GM23248 (cell line): ENCODE measurements at regions not wholly inside any gene's neighbourhood (a gene's known extent, or its start where the extent isn't known, plus 50 kb on each side); places are given as distances from the start of the nearest gene placed in this dataset.

ENCODE experiments used
- DNase-seq: peaks from one replicate; pipeline ENCODE4 v3.0.0-alpha.2; 2015
- H2AFZ ChIP-seq: fragments of 200-600 bp; sonication (generic); 2 replicates; pipeline ENCODE4 v1.6.1; 2016; ENCODE audit warnings: antibody characterized with exemption
- H3F3A ChIP-seq: fragments of 200-600 bp; sonication (generic); 2 replicates; pipeline ENCODE4 v1.6.1; 2016; ENCODE audit warnings: mild to moderate bottlenecking, antibody characterized with exemption, mixed run types; ENCODE audit not compliant: insufficient read depth
- H3K27ac ChIP-seq: fragments of 200-600 bp; sonication (generic); 2 replicates; pipeline ENCODE4 v1.5.1; 2016; ENCODE audit warnings: mild to moderate bottlenecking
- H3K27me3 ChIP-seq: fragments of 200-600 bp; sonication (generic); replicated peaks from 2 replicates; pipeline ENCODE4 v1.6.1; 2016; ENCODE audit warnings: mild to moderate bottlenecking; ENCODE audit not compliant: insufficient read depth
- H3K36me3 ChIP-seq: fragments of 200-600 bp; sonication (generic); 2 replicates; pipeline ENCODE4 v1.6.1; 2016; ENCODE audit warnings: low read depth, mild to moderate bottlenecking
- H3K4me1 ChIP-seq: fragments of 200-600 bp; sonication (generic); 2 replicates; pipeline ENCODE4 v1.6.1; 2016; ENCODE audit warnings: mild to moderate bottlenecking; ENCODE audit not compliant: insufficient read depth
- H3K4me2 ChIP-seq: fragments of 200-600 bp; sonication (generic); one replicate; pipeline ENCODE4 v1.6.1; 2016; ENCODE audit warnings: mild to moderate bottlenecking; ENCODE audit not compliant: unreplicated experiment
- H3K4me3 ChIP-seq: fragments of 200-600 bp; sonication (generic); 2 replicates; pipeline ENCODE4 v1.5.1; 2016; ENCODE audit warnings: mild to moderate bottlenecking
- H3K79me2 ChIP-seq: fragments of 200-600 bp; sonication (generic); 2 replicates; pipeline ENCODE4 v1.6.1; 2016; ENCODE audit warnings: mild to moderate bottlenecking; ENCODE audit not compliant: insufficient read depth
- H3K9ac ChIP-seq: fragments of 200-600 bp; sonication (generic); 2 replicates; pipeline ENCODE4 v1.6.1; 2016; ENCODE audit warnings: mild to moderate bottlenecking
- H3K9me2 ChIP-seq: fragments of 200-600 bp; sonication (generic); 2 replicates; pipeline ENCODE4 v1.6.1; 2016; ENCODE audit warnings: mixed run types, mild to moderate bottlenecking, moderate library complexity; ENCODE audit not compliant: insufficient read depth
- H3K9me3 ChIP-seq: fragments of 200-600 bp; sonication (generic); one replicate; pipeline ENCODE4 v1.6.1; 2017; ENCODE audit warnings: low read depth
- H4K20me1 ChIP-seq: fragments of 200-600 bp; sonication (generic); 2 replicates; pipeline ENCODE4 v1.6.0; 2016; ENCODE audit not compliant: insufficient read depth
- EZH2 ChIP-seq: fragments of 200-600 bp; sonication (generic); IDR thresholded peaks from 2 replicates; pipeline ENCODE4 v1.6.1; 2018; ENCODE audit warnings: antibody characterized with exemption, mild to moderate bottlenecking; ENCODE audit not compliant: insufficient read depth, poor library complexity, severe bottlenecking
- EZH2phosphoT487 ChIP-seq: fragments of 200-600 bp; sonication (generic); IDR thresholded peaks from 2 replicates; pipeline ENCODE4 v1.6.1; 2018; ENCODE audit warnings: antibody characterized with exemption, moderate library complexity, mild to moderate bottlenecking, low read depth; ENCODE audit not compliant: insufficient read depth
- WGBS, 2 experiments: methylation state at CpG; one replicate each; pipeline ENCODE4 v1.1.6; 2015 to 2017; ENCODE audit warnings: low lambda C conversion rate in 2 of 2, low coverage in 1 of 2; ENCODE audit errors: missing lambda C conversion rate in 2 of 2; 5-methylcytosine and 5-hydroxymethylcytosine counted together
- in situ Hi-C: fragments of 300-500 bp; cut with MboI; formaldehyde crosslinking; loops from 2 replicates; pipeline ENCODE4 v1.15.0; 2020

DNA sequence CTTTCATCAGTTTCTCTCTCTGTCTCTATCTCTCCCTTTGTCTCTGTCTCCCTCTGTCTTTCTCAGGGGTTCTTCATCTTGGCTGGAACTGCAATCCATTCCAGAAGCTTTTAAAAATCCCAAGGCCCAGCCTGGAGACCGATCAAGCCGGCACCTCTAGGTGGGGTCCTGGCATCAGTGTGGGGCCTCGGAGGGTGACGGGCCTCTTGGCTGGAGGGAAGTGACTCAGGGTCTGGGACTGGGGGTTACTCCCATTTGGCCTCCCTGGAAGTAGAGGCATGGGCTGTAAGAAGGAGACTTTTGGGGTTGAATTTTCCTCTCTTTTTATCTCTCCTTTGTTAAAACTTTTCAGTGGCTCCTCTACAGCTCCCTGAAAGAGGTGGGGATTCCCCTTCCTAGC, 52.8 kb upstream of the OTOF start:
- no peak overlapping the region for H3K4me3 ChIP-seq
- H3K9me2 ChIP-seq, result no peaks in the 10 kb centered on the region
- no peak overlapping the region for H3K27ac ChIP-seq
- H3K36me3 ChIP-seq, result no peaks in the 10 kb centered on the region
- H3K9ac ChIP-seq, result no peak overlapping the region
- H3K4me1 ChIP-seq, result peaks cover 7% of the 10 kb centered on the region
- H3K79me2 ChIP-seq, result no peaks in the 10 kb centered on the region
- H2AFZ ChIP-seq, result peak overlapping the region; percentile 31
- 14 to 21% methylated on average over 4 of the region's 4 CpGs for WGBS, 2 experiments
- H3K4me2 ChIP-seq, result no peak overlapping the region
- in situ Hi-C loops, result no loop called here
- H3F3A ChIP-seq, result no peaks in the 10 kb centered on the region
- peak; percentile 70 for DNase-seq
- no peaks in the 10 kb centered on the region for H3K9me3 ChIP-seq
- H3K27me3 ChIP-seq, result 0 out of 2 replicates have a peak, but pooled peaks cover 4% of the 10 kb centered on the region
- H4K20me1 ChIP-seq, result no peaks in the 10 kb centered on the region
- TF ChIP-seq EZH2phosphoT487, result no peak
- TF ChIP-seq EZH2, result no peak

- H3K27ac ChIP-seq, result no peak overlapping the region
- peaks cover 7% of the 10 kb centered on the region for H3K4me1 ChIP-seq
- no peaks in the 10 kb centered on the region for H3F3A ChIP-seq
- H4K20me1 ChIP-seq, result no peaks in the 10 kb centered on the region
- WGBS, 2 experiments, result 66 to 70% methylated on average over 4 to 10 of the region's 10 CpGs
- no peaks in the 10 kb centered on the region for H3K9me3 ChIP-seq
- H3K4me3 ChIP-seq, result no peak overlapping the region
- H3K9me2 ChIP-seq, result no peaks in the 10 kb centered on the region
- in situ Hi-C loops, result no loop called here
- H3K36me3 ChIP-seq, result no peaks in the 10 kb centered on the region
- no peaks in the 10 kb centered on the region for H3K79me2 ChIP-seq
- H3K4me2 ChIP-seq, result no peak overlapping the region
- DNase-seq, result no peak
- no peak overlapping the region for H3K9ac ChIP-seq
- H2AFZ ChIP-seq, result peak overlapping the region; percentile 31; the same call in 1 of the 2 replicates
- H3K27me3 ChIP-seq, result 0 out of 2 replicates have a peak, but pooled peaks cover 4% of the 10 kb centered on the region
- TF ChIP-seq EZH2phosphoT487, result no peak
- TF ChIP-seq EZH2, result no peak
Measured at GRCh38 chr2:26530240-26530540, 52.3 kb upstream of the OTOF start.

GRCh38 chr2:26529406-26530239, 51.7 kb upstream of the OTOF start:
- TF ChIP-seq EZH2phosphoT487 (no peak), EZH2 (no peak)
- H3K27me3 ChIP-seq, result peaks cover 3% of the 10 kb centered on the region; the same call in 1 of the 2 replicates
- no peaks in the 10 kb centered on the region for H3K9me2 ChIP-seq
- H2AFZ ChIP-seq, result no peak overlapping the region
- no peak overlapping the region for H3K4me2 ChIP-seq
- no peaks in the 10 kb centered on the region for H3K36me3 ChIP-seq
- peaks cover 7% of the 10 kb centered on the region for H3K4me1 ChIP-seq
- no peaks in the 10 kb centered on the region for H3K9me3 ChIP-seq
- no peak for DNase-seq
- no peak overlapping the region for H3K27ac ChIP-seq
- no peaks in the 10 kb centered on the region for H3F3A ChIP-seq
- H3K9ac ChIP-seq, result no peak overlapping the region
- in situ Hi-C loops, result no loop called here
- H3K79me2 ChIP-seq, result no peaks in the 10 kb centered on the region
- 68 to 71% methylated on average over 17 to 20 of the region's 20 CpGs for WGBS, 2 experiments
- no peaks in the 10 kb centered on the region for H4K20me1 ChIP-seq
- H3K4me3 ChIP-seq, result no peak overlapping the region

DNA sequence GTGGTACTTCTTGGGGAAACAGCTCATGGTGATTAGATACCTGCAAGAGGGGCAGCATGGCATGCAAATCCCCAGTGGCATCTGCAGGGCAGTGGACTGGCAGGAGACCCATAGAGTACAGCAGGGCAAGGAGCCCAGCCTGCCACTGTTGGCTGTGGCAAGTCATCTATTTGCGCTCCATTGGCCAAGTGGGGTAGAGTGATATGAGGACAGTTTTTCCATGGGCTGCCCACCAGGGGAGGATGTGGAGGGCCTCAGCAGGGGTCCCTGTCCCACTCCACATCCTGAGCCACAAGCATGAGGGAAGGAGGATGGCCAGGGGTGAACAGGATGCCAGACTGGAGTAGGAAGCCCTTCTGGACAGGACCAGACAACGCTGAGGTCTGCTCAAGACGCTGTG, 50.9 kb upstream of the OTOF start:
- no peaks in the 10 kb centered on the region; the same call in 1 of the 2 replicates for H3K27me3 ChIP-seq
- no peaks in the 10 kb centered on the region for H3K36me3 ChIP-seq
- no peaks in the 10 kb centered on the region for H3K79me2 ChIP-seq
- H3K4me3 ChIP-seq, result no peak overlapping the region
- H3K9ac ChIP-seq, result no peak overlapping the region
- WGBS, 2 experiments, result 97 to 98% methylated on average over 3 of the region's 3 CpGs
- H3K4me2 ChIP-seq, result no peak overlapping the region
- peaks cover 7% of the 10 kb centered on the region for H3K4me1 ChIP-seq
- H3K9me3 ChIP-seq, result no peaks in the 10 kb centered on the region
- no peaks in the 10 kb centered on the region for H4K20me1 ChIP-seq
- DNase-seq, result no peak
- H3F3A ChIP-seq, result no peaks in the 10 kb centered on the region
- no peaks in the 10 kb centered on the region for H3K9me2 ChIP-seq
- no peak overlapping the region for H2AFZ ChIP-seq
- no peak overlapping the region for H3K27ac ChIP-seq
- TF ChIP-seq EZH2phosphoT487, result no peak
- no peak for TF ChIP-seq EZH2
- in situ Hi-C loops, result no loop called here
